HG02678 (cell line): ENCODE measurements at regions not wholly inside any gene's neighbourhood (a gene's known extent, or its start where the extent isn't known, plus 50 kb on each side); places are given as distances from the start of the nearest gene placed in this dataset.
"Not testable (repeated sequence)": the region's sequence is repeated elsewhere in the genome, so short reads cannot be mapped to it uniquely, and the experiment has no call there.

ENCODE experiments used
- ATAC-seq: cut with Tn5 transposase; IDR thresholded peaks from one replicate; pipeline ENCODE4 v1.9.1; 2021; ENCODE audit warnings: mild to moderate bottlenecking, moderate library complexity; ENCODE audit not compliant: unreplicated experiment

DNA sequence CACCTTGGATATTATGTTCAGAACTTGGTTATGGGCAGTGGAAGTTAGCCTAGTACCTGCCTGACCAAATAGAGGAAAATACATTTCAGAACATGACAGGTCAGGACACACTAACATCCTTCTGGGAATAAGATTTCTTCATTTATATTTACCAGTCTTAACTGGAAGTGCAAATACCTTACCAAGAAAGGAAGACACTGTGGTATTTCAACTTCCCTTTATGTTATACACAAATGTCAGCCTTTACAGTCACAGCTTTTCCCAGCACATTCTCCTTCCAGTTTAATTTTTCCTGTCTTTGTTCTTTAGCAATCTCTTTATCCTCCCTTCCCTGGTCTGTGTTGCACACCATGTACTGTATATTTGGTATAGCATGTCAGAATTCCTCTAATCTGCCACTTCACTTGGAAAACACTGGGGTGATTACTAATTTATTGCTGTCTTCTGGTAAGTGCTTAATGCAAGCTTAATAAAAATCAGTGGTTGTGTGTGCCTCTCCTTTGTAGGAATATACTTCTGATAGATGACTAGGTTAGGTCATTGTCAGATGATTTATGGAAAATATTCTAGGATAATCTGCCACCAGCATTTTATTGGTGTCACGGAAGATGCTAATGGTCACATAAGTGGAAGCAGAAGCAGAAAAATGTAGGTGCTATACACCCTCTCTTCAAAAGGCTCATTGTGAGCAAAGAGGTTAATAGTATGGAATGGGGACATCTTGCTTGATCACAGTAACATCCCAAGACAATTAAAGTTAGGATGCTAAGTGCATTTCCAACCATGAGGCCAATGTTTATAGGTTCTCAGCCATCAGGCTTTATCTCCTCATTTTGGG lies 124.3 kb upstream of the STARD13 start:
- ATAC-seq = no peak

GRCh38 chr13:33410619-33411018 lies 125.1 kb upstream of the STARD13 start:
- ATAC-seq = no peak

- ATAC-seq = no peak
These were observed 125.8 kb upstream of the STARD13 start for GRCh38 chr13:33411312-33411711.

- ATAC-seq = no peak
These were observed 130.3 kb upstream of the STARD13 start for GRCh38 chr13:33415822-33416221.

DNA sequence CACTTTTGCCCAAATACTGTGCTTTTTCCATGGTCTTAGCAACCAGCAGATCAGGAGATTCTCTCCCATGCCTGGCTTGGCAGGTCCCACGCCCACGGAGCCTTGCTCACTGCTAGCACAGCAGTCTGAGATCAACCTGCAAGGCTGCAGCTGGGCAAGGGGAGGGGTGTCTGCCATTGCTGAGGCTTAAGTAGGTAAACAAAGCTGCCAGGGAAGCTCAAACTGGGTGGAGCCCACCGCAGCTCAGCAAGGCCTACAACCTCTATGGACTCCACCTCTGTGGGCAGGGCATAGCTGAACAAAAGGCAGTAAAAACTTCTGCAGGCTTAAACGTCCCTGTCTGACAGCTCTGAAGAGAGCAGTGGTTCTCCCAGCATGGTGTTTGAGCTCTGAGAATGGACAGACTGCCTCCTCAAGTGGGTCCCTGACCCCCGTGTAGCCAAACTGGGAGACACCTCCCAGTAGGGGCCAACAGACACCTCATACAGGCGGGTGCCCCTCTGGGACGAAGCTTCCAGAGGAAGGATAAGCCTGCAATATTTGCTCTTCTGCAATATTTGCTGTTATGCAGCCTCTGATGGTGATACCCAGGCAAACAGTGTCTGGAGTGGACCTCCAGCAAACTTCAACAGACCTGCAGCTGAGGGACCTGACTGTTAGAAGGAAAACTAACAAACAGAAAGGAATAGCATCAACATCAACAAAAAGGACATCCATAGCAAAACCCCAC lies 132.8 kb upstream of the STARD13 start:
- not testable (repeated sequence) for ATAC-seq

DNA sequence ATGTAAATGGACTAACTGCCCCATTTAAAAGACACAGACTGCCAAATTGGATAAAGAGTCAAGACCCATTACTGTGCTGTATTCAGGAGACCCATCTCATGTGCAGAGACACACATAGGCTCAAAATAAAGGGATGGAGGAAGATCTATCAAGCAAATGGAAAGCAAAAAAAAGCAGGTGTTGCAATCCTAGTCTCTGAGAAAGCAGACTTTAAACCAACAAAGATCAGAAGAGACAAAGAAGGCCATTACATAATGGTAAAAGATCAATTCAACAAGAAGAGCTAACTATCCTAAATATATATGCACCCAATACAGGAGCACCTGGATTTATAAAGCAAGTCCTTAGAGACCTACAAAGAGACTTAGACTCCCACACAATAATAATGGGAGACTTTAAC lies 134.6 kb upstream of the STARD13 start:
- ATAC-seq = not testable (repeated sequence)

DNA sequence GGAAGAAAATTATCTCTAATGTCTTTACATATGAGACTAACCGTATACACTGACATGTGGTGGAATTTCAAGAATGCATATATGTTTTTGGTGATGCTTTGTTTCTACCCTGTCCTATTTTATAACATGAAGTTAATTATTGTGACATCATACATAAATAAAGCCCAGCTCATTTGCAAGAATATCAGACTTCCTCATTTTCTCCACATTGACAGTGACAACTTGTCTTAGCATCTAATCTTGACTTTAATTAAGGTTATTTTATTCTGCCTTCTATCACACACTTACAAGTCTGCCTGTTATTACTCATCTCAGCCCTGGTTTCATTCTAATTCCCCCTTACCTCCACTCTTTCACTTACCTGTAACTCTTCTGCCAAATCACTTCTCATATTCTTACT lies 140.6 kb upstream of the STARD13 start:
- ATAC-seq = no peak

DNA sequence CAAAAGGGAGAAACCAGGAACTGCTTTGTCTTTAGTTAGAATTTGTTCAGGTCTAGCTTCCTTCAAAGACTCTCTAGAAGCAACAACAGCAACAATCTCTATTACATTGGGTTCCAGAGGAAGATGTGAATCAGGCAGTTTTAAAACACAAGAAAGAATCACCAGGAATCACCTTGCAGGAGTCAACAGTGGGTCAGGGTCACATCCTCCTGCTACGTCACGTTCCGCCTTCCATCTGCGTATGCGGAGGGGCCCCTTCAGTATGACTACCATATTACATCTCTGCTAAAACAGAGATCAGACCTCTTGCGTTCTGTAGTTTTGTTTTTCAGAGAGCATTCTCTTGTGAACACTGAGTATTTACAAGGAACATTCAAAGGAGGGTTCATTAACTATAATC lies 147.8 kb upstream of the STARD13 start:
- no peak for ATAC-seq

- ATAC-seq = no peak
These were observed 149.1 kb upstream of the STARD13 start for GRCh38 chr13:33434676-33435075.

GRCh38 chr13:33435207-33435606 lies 149.7 kb upstream of the STARD13 start:
- no peak for ATAC-seq

- no peak for ATAC-seq
These were observed 153.4 kb upstream of the STARD13 start for GRCh38 chr13:33438918-33439317.

DNA sequence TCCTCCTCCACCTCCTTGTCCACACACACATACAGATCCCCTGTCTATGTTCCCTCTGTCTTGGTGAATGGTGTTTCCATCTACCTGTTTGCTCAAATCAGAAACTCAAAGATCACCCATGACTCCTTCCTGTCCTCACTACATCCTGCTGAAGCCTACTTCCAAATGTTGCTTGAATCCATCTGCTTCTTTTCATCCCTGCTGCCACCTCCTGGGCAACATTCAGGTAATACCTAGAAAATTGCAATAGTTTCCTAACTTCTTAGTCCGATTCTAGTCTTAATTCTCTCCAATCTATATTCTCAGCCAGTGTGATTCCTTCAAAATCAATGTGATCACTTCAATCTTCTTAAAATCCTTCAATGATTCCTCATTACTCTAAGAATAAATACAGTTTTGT lies 155.5 kb upstream of the STARD13 start:
- ATAC-seq = no peak

DNA sequence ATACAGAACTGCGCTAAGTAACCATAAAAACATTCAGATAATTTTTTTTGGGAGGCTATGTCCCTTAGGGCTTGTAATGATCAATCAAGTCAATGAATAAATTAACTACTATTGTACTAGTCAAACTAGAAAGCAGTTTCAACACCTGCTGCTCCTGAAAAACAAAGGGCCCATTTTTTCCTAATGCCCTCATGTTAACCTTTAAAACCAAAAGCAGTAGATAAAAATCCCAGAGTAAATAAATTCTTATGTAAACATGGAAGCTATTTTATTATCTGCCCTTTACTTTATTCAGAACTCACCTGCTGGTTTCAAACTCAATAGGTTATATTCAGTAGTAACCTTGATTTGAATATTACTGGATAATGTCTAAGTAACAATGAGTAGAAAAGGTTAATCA lies 159.5 kb upstream of the STARD13 start:
- ATAC-seq = no peak

GRCh38 chr13:33445476-33445875 lies 159.9 kb upstream of the STARD13 start:
- no peak for ATAC-seq

GRCh38 chr13:33446821-33447725 lies 161.5 kb upstream of the STARD13 start:
- ATAC-seq = no peak

DNA sequence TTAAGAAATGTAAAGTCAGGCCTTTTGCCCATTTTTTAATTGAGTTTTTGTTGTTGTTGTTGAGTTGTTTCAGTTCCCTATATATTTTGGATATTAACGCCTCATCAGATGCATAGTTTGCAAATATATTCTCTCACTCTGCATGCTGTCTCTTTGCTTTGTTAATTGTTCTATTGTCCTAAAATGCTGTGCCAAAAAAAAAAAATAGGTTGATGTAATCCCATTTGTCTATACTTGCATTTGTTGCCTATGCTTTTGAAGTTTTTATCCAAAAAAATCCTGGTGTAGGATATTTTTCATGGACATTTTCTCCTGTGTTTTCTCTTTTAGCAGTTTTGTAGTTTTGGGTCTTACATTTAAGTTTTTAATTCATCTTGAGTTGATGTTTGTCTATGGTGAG lies 163.3 kb upstream of the STARD13 start:
- ATAC-seq = no peak

- ATAC-seq = no peak
These were observed 165.6 kb upstream of the STARD13 start for GRCh38 chr13:33450956-33451709.

DNA sequence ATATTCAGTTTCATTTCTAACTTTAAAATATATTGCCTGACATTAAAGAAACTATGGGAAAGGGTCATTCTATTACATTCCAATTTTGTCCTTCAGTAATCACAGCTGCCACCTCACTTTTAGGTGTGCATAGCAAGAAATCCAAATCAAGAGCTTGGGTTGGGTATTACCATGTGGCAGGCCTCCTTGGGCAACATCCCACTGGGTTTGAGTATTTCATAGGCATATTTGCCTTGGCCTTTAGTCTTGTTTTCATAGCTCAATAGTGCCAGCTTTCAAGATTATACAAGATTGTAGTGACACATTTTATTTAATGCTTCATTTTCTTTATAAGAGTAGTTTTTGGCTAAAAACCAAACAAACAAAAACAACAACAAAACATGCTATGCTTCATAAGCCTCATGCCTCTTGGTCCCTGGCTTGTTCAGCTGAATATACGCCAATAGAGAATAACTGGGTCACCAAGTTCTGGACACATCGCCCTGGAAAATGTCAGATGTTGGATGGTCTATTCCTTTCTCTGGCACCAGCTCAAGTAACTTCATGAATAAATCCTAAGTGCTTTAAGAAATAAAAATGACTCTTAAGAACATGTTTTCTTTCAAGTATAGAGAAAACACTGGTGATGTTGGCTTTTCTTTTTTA lies 167.4 kb upstream of the STARD13 start:
- no peak for ATAC-seq

- ATAC-seq = no peak
These were observed 168.4 kb upstream of the STARD13 start for GRCh38 chr13:33453936-33454335.
